ACHN (cell line): ENCODE measurements at regions not wholly inside any gene's neighbourhood (a gene's known extent, or its start where the extent isn't known, plus 50 kb on each side); places are given as distances from the start of the nearest gene placed in this dataset.
"Not testable (repeated sequence)": the region's sequence is repeated elsewhere in the genome, so short reads cannot be mapped to it uniquely, and the experiment has no call there.

Source experiments
- DNase-seq: peaks from one replicate; pipeline ENCODE4 v3.0.0-alpha.2; 2015
- in situ Hi-C: cut with HindIII; loops from 2 replicates; pipeline ENCODE4 v1.10.0; 2017; ENCODE audit warnings: low sequenced_read_pairs, low pct_ligation_motif_present, low pct_unique_long_range_greater_than_20kb

DNA sequence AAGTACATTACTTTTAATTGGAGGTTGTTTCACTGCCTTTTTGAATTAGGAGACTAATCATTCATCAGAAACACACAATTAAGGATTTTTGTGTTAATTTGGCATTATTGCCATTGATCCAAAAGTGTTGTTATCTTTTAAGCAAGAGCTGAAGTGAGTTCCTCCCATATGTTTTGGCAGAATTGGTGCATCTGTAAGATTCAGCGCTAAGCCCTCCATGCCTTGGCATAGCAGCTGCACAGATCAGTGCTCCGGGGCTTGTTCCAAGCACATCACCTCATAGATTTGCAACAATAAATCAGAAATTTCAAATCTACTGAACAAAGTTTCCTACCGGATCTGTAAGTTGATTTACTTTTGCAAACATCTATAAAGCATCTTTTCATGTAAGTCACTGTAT lies 106.8 kb upstream of the PHACTR1 start:
- no peak for DNase-seq
- in situ Hi-C loops, result loop anchor here (10.0 kb wide), 1 partner anchor 315 kb away; the partner anchor contains the start of gene EDN1

DNA sequence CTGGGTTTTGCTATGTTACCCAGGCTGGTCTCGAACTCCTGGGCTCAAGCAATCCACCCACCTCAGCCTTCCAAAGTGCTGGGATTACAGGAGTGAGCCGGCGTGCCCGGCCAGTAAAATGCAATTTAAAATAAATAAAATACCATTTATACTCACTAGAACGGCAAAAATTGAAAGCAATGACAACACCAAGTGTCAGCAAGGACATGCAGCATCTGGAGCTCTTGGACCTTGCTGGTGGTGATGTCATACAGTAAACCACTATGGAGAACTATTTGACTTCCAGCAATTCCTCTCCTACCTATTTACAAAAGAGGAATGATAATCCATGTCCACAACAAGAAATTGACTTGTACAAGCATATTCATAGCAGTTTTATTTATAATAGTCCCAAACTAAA lies 105.7 kb upstream of the PHACTR1 start:
- in situ Hi-C loops, result no loop called here
- DNase-seq, result no peak

DNA sequence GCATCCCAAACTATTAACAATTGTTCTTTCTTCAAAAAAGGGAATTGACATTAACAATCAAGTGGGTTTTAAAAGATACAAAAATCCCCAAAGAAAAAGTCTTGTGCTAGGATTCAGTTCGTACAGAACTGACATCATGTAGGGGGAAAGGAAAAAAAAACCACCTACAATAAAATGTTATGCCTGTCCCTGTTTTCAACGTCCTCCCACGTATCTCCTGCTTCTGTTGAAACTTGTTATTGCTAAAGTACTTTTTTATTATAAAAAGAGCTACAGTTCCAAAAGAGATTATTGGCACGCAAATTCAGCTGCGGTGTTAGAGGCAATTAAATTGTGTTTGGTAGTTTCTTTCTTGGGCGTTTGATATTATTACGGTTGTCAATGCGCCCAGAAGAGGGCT lies 102.8 kb upstream of the PHACTR1 start:
- in situ Hi-C loops, result no loop called here
- no peak for DNase-seq

DNA sequence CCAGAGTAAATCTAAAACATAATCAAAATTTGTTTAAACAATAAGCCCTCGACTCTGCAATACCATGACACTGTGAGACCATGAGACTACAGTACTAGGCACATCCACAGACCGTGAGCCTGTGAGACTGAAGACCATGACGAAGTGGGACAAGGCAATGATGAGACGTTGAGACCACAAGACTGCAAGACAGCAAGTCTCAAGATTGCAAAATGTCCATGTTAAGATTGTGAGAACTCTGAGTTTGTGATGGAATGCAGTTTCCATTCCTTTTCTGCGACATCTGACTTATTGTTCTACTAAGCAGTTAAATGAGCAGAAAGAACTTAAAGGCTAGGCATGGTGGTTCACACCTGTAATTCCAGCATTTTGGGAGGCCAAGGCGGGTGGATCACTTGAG lies 102.1 kb upstream of the PHACTR1 start:
- DNase-seq, result no peak
- in situ Hi-C loops, result no loop called here

DNA sequence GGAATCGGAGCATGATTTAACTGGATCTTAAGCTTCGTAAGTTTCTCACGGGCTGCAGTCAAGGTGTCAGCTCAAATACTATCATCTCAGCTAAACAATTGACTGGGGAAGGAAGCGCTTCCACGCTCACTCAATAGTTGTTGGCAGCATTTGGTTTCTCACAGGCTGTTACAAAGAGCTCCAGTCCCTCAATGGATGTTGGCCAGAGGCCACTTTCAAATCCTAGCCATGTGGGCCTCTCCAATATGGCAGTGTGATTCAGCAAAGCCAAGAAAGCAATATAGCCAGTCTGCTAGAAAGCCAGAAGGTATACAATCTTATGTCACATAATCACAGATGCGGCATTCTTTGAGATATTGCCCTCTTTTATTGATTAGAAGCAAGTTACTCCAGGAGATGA lies 98.3 kb upstream of the PHACTR1 start:
- in situ Hi-C loops, result no loop called here

DNA sequence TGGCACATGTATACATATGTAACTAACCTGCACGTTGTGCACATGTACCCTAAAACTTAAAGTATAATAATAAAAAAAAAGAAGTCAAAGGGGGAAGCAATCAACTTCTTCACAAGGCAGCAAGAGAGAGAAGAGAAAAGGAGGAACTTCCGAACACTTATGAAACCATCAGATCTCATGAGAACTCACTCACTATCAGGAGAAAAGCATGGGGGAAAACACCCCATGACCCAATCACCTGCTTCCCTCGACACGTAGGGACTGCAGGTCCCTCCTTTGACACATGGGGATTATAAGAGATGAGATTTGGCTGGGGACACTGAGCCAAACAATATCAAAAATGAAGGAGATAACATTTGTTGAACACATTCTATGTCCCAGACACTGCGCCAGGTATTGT lies 94.8 kb upstream of the PHACTR1 start:
- in situ Hi-C loops, result no loop called here

More for the DNA sequence above, 98.3 kb upstream of the PHACTR1 start:
- DNase-seq, result no peak

DNA sequence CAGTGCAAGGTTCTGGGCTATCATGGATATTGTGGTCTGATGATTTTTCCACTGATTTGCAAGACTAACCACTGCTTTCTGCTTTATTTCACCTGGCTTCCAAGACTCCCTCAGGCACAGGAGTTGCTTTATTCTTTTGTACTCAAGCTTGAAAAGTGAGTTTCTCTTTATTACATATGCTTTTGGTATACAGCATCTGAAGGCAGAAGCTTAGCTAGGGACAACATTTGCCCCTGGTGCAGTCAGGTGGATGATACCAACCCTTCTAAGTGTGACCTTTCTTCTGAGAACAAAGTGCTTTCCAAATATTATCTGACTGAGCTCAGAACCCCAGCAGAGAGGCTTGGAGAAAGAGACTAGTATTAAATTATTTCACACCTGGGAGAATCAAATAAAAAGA lies 94.0 kb upstream of the PHACTR1 start:
- DNase-seq, result no peak
- in situ Hi-C loops, result no loop called here

More for the DNA sequence above, 94.8 kb upstream of the PHACTR1 start:
- DNase-seq, result no peak

DNA sequence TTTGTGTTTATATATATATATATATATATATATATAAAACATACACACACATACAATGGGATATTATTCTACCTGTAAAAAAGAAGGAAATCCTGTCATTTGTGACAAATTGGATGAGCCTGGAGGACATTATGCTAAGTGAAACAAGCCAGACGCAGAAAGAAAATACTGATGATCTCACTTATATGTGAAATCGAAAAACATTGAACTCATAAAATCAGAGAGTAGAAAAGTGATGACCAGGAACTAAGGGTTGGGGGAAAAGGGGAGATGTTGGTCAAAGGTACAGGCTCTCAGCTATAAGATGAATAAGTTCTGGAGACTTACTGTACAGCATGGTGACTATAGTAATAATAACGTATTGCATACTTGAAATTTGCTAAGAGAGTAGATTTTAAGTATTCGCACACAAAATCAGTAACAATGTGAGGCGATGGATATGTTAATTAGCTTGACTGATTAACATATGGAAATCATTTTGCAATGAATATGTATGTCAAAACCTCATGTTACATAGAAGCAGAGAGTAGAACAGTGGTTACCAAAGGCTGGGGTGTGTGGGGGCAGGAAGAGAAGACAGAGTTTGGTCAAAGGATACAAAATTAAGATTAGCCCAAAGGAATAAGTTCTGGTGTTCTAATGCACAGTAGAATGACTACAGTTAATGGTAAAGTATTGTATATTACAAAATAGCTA lies 92.3 kb upstream of the PHACTR1 start:
- no peak for DNase-seq
- in situ Hi-C loops, result no loop called here

DNA sequence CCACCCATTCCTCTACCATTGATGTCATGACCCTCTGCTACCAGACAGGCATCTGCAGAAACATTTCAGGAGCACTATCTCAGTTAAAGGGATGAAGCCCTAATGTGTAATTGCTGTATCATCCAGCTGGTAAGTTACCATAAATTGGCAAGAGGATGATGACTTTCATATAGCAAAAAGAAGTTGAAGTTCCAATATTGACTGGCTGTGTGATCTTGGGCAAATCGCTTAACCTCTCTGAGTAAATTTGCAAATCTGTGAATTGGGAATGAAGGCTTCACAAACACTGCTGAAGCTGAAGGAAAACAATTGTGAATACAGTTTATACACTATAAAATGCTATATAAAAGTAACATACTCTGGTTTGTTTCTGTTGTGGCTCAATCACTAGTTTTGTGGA lies 89.5 kb upstream of the PHACTR1 start:
- in situ Hi-C loops, result no loop called here
- DNase-seq, result no peak

DNA sequence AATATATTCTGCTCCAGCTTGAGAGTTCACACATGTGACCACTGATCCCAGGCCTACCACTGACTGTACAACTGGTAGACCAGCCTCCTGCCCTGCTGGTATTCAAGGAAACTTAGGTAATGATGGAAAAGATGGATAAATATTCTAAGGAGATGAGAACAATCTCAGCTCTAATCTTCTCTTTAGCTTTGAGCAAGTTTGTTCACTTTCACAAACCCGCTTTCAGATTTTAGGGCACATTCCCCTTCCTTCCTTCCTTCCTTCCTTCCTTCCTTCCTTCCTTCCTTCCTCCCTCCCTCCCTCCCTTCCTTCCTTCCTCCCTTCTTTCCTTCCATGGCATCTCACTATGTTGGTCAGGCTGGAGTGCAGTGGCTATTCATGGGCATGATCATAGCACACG lies 88.2 kb upstream of the PHACTR1 start:
- in situ Hi-C loops, result no loop called here
- no peak for DNase-seq

DNA sequence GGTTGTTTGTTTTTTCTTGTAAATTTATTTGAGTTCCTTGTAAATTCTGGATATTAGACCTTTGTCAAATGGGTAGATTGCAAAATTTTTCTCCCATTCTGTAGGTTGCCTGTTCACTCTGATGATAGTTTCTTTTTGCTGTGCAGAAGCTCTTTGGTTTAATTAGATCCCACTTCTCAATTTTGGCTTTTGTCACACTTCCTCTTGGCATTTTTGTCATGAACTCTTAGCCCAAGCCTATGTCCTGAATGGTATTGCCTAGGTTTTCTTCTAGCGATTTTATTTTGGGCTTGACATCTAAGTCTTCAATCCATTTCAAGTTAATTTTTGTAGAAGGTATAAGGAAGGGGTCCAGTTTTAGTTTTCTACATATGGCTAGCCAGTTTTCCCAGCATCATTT lies 82.8 kb upstream of the PHACTR1 start:
- DNase-seq, in situ Hi-C loops: not testable (repeated sequence)

DNA sequence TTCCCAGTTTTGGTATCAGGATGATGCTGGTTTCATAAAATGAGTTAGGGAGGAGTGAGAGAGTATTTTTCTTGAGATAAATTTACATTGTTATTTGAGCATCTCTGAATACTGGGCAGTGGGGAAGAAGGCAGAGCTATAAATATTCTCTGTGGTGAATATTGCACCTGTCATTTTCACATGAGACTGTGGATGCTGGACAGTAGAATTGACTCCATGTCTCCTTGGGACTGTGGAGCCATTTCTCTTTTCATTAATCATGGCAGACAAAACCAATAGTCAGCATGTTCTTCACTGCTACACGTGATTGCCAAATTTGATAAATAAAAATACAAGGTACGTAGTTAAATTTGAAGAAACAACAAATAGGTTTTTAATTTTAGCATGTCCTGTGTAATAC lies 81.2 kb upstream of the PHACTR1 start:
- in situ Hi-C loops, result no loop called here
- DNase-seq, result no peak

DNA sequence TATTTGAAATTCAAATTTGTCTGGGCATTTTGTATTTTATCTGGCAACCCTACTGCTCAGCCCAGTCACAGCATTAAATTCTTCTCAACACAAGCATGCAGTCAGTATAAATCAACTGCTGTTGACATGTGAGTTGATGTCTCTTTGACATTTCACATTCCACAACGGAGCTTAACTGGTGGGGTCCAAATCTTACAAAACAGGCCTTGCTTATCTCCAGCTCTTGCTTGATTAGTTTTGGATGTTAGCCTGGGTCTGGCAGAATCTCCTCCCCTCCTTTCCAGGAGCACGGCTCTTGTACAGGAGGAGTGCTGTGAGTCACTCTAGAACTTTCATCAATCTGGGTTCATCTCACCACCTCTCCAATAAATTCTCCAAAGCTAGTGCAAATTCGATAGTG lies 80.8 kb upstream of the PHACTR1 start:
- in situ Hi-C loops, result no loop called here
- DNase-seq, result no peak

DNA sequence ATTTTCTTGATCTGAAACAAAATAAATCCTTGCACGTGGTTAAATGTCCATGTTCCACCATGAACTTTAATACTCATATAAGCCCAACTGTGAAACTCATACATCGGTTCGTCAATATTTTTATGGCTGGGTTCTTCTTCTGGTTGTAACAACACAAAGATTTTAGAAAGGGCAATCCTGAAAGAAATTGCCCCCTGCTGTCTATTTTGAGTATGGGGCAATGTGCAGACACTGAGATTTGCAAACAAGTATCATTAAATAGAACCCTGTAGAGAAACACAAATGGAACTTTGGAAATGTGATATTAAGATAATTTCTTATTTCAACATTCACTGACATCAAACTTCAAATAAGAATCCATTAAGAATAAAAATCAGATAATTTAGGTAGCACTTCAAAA lies 80.2 kb upstream of the PHACTR1 start:
- in situ Hi-C loops, result no loop called here
- DNase-seq, result no peak

DNA sequence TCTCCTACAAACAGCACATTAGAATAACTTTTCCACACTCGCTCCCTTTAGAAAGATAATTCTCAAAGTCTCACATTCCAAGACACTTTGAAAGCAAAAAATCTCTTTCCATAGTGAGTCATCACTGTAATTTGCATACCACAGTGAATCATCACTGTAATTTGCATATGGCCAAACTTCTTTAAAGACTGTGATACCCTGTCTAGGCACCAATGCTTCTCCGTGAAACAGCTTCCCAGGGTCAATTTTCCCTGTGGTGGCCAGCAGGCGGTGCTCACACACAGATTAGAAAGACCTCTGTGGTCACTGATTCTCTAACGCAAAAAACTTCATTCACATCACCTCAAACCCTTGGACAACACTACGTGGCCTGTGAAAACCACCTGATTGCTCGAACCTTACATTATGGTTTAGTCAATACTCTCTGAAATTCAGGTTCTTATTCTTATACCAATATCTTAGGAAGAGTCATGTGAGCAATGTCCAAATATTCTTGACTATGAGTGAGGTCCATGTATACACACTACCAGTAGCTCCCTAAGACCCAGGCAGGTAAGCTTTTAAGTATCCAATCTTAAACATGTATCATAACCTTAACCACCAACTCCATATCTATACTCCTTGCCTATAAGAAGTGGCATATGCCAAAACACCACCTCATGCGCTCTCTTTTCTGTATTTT lies 78.5 kb upstream of the PHACTR1 start:
- in situ Hi-C loops, result no loop called here
- DNase-seq, result peak; percentile 46

DNA sequence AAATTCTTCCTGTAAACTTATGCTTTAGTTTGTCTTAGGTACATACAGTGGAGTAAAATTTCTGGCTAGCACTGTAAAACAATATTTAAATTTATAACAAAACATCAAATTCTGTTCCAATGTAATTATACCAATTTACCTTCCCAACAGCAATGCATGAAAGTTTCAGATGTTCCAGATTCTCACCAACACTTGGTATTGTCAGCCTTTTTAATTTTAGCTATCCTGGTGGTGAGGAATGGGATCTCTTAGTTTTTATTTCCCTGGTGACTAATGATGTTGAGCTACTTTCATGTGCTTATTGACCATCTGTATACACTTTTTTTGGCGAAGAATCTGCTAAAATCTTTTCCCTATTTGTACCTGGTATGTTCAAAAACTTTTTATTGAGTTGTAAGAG lies 76.1 kb upstream of the PHACTR1 start:
- in situ Hi-C loops, result no loop called here

DNA sequence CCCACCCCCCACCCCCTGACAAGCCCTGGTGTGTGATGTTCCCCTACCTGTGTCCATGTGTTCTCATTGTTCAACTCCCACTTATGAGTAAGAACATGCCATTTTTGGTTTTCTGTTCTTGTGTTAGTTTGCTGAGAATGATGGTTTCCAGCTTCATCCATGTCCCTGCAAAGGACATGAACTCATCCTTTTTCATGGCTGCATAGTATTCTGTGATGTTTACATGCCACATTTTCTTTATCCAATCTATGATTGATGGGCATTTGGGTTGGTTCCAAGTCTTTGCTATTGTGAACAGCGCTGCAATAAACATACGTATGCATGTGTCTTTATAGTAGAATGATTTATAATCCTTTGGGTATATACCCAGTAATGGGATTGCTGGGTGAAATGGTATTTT lies 74.8 kb upstream of the PHACTR1 start:
- not testable (repeated sequence) for DNase-seq

More for the DNA sequence above, 76.1 kb upstream of the PHACTR1 start:
- DNase-seq, result no peak

DNA sequence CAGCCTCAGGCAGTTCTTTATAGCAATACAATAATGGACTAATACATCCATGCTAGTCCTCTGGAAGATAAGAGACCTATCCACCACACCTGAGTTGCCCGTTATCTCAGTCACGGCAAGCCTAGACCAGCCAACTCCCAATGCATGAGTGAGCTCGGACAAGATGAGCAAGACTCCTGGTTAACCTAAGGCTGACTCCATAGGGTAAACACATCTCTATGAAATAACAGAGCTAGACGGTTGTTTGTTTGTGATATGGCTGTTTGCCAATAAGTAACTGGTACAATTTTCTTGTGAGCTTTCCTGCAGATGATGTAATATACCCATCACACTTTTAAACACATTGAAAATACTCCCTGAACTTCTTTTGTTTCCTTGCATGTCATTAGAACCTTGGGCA lies 70.6 kb upstream of the PHACTR1 start:
- in situ Hi-C loops, result no loop called here
- no peak for DNase-seq

More for the DNA sequence above, 74.8 kb upstream of the PHACTR1 start:
- in situ Hi-C loops, result not testable (repeated sequence)

DNA sequence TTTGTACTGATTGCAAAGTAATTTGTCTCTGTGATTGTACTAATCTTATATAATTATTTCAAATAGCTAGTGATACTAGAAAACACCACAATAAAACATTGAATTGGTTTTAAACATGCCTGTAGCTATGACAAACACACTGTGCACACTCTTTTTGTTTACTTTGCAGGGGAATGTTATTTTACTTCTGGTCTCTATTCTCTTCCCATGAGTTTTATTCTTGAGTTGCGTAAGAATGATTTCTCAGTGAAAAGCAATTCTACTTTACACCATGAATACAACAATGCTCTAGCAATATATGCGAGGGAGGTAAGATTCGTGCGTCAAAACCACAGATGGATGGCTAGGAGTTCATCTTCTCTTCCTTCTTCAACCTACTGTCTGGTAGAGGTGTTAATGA lies 68.4 kb upstream of the PHACTR1 start:
- in situ Hi-C loops, result no loop called here
- no peak for DNase-seq

DNA sequence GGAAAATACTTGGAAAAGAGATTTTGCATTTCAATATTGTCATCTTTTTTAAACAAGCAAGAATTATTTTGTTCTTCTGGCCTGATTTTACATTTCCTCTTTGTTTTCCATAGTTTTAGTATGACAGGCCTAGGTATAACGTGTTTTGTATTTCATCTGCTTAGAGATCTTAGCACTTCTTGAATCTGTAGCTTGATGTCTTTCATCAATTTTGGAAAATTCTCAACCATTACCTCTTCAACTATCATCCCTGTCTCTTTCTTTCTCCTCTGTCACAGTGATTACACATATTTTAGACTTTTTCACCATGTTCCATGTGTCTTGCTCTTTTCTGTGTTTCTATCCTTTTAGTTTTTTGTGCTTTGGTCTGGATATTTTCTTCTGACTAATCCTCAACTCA lies 67.2 kb upstream of the PHACTR1 start:
- no peak for DNase-seq
- in situ Hi-C loops, result no loop called here
